ENCODE measurements at regions not wholly inside any gene's neighbourhood (a gene's known extent, or its start where the extent isn't known, plus 50 kb on each side); places are given as distances from the start of the nearest gene placed in this dataset.

GRCh38 chr13:53241891-53242348 is 213.3 kb downstream of the OLFM4 start:
- dilution Hi-C loops (cut with MboI; ENCODE audit: extremely low pct_ligation_motif_present, low sequenced_read_pairs): no loop called here
- H3K4me1 ChIP-seq (ENCODE audit: control insufficient read depth, extremely low read depth, insufficient read depth, low read length): no peaks in the 10 kb centered on the region

DNA sequence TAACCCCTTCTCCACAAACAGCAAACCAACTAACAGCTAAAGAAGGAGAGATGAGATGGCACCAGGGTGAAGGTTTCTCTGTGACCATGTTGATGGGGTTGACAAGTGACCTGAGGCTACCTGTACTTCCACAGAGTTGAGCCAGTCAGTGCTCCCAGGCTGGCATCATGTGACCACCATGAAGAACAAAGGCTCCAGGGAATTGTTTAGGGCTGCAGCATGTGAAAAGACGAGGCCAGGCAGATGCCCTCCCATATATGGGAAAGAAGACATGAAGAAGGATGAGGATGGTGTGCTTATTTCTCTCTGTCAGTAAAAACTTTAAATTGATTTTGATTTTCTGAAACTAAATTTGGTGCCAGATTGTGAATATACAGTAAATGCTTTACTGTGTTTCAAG is 220.6 kb downstream of the OLFM4 start:
- TF ChIP-seq, protein P1, sequence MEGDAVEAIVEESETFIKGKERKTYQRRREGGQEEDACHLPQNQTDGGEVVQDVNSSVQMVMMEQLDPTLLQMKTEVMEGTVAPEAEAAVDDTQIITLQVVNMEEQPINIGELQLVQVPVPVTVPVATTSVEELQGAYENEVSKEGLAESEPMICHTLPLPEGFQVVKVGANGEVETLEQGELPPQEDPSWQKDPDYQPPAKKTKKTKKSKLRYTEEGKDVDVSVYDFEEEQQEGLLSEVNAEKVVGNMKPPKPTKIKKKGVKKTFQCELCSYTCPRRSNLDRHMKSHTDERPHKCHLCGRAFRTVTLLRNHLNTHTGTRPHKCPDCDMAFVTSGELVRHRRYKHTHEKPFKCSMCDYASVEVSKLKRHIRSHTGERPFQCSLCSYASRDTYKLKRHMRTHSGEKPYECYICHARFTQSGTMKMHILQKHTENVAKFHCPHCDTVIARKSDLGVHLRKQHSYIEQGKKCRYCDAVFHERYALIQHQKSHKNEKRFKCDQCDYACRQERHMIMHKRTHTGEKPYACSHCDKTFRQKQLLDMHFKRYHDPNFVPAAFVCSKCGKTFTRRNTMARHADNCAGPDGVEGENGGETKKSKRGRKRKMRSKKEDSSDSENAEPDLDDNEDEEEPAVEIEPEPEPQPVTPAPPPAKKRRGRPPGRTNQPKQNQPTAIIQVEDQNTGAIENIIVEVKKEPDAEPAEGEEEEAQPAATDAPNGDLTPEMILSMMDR (optimal IDR thresholded peaks at IDR 0.05 in 1 of 3, IDR thresholded peaks at IDR 0.05 in 1 of 3, conservative IDR thresholded peaks at IDR 0.05 in 1 of 3; ENCODE audit: extremely low read depth in 1 of 3, insufficient read depth in 2 of 3, low read length in 3 of 3): no peak
- TF ChIP-seq EZH2 (IDR thresholded peaks at IDR 0.05; ENCODE audit: low read length): no peak
- H3K9me1 ChIP-seq (ENCODE audit: control insufficient read depth, extremely low read depth, insufficient read depth, low read length): no peaks in the 10 kb centered on the region
- H3K4me3 ChIP-seq (ENCODE audit: control insufficient read depth in 2 of 3, extremely low read depth in 1 of 3, insufficient read depth in 2 of 3, low read depth in 1 of 3, low read length in 3 of 3): no peak overlapping the region
- H3K4me2 ChIP-seq (ENCODE audit: control insufficient read depth, extremely low read depth, insufficient read depth, low read depth, low read length): no peak overlapping the region
- H3K9me3 ChIP-seq (ENCODE audit: control insufficient read depth, low read depth, low read length): no peaks in the 10 kb centered on the region
- no peak for FAIRE-seq
- H3K36me3 ChIP-seq (ENCODE audit: control insufficient read depth in 2 of 2, extremely low read depth in 1 of 2, insufficient read depth in 2 of 2, low read length in 2 of 2): no peaks in the 10 kb centered on the region
- H3K4me1 ChIP-seq (ENCODE audit: control insufficient read depth, extremely low read depth, insufficient read depth, low read length): no peaks in the 10 kb centered on the region
- no peak for DNase-seq (ENCODE audit: low read depth, low spot score)
- no peaks in the 10 kb centered on the region for H3K27me3 ChIP-seq (ENCODE audit: control insufficient read depth, extremely low read depth, insufficient read depth, low read length)
- no peak overlapping the region for H2AFZ ChIP-seq (ENCODE audit: control insufficient read depth, low read length)
- H3K27ac ChIP-seq (ENCODE audit: control insufficient read depth, insufficient read depth, low read length): no peak overlapping the region
- no peak overlapping the region for H3K9ac ChIP-seq (ENCODE audit: control insufficient read depth, extremely low read depth, insufficient read depth, low read length)
- dilution Hi-C loops (cut with MboI; ENCODE audit: extremely low pct_ligation_motif_present, low sequenced_read_pairs): no loop called here
- H3K79me2 ChIP-seq (ENCODE audit: control insufficient read depth, insufficient read depth, low read length): no peaks in the 10 kb centered on the region
- H4K20me1 ChIP-seq (ENCODE audit: control insufficient read depth, extremely low read depth, insufficient read depth, low read length): no peaks in the 10 kb centered on the region

More at GRCh38 chr13:53241891-53242348, 213.3 kb downstream of the OLFM4 start:
- H3K9ac ChIP-seq (ENCODE audit: control insufficient read depth, extremely low read depth, insufficient read depth, low read length): no peak overlapping the region
- H3K9me1 ChIP-seq (ENCODE audit: control insufficient read depth, extremely low read depth, insufficient read depth, low read length): no peaks in the 10 kb centered on the region
- no peaks in the 10 kb centered on the region for H4K20me1 ChIP-seq (ENCODE audit: control insufficient read depth, extremely low read depth, insufficient read depth, low read length)
- H3K36me3 ChIP-seq (ENCODE audit: control insufficient read depth in 2 of 2, extremely low read depth in 1 of 2, insufficient read depth in 2 of 2, low read length in 2 of 2): no peaks in the 10 kb centered on the region
- H2AFZ ChIP-seq (ENCODE audit: control insufficient read depth, low read length): no peak overlapping the region
- H3K4me2 ChIP-seq (ENCODE audit: control insufficient read depth, extremely low read depth, insufficient read depth, low read depth, low read length): no peak overlapping the region
- TF ChIP-seq, protein P1 (optimal IDR thresholded peaks at IDR 0.05 in 1 of 3, IDR thresholded peaks at IDR 0.05 in 1 of 3, conservative IDR thresholded peaks at IDR 0.05 in 1 of 3; ENCODE audit: extremely low read depth in 1 of 3, insufficient read depth in 2 of 3, low read length in 3 of 3): no peak
- TF ChIP-seq EZH2 (IDR thresholded peaks at IDR 0.05; ENCODE audit: low read length): no peak
- DNase-seq (ENCODE audit: low read depth, low spot score) (no peak), FAIRE-seq (no peak)
- no peak overlapping the region for H3K27ac ChIP-seq (ENCODE audit: control insufficient read depth, insufficient read depth, low read length)
- no peaks in the 10 kb centered on the region for H3K27me3 ChIP-seq (ENCODE audit: control insufficient read depth, extremely low read depth, insufficient read depth, low read length)
- no peak overlapping the region for H3K4me3 ChIP-seq (ENCODE audit: control insufficient read depth in 2 of 3, extremely low read depth in 1 of 3, insufficient read depth in 2 of 3, low read depth in 1 of 3, low read length in 3 of 3)
- H3K9me3 ChIP-seq (ENCODE audit: control insufficient read depth, low read depth, low read length): no peaks in the 10 kb centered on the region
- no peaks in the 10 kb centered on the region for H3K79me2 ChIP-seq (ENCODE audit: control insufficient read depth, insufficient read depth, low read length)
